GM23338 (cell line): ENCODE measurements at regions not wholly inside any gene's neighbourhood (a gene's known extent, or its start where the extent isn't known, plus 50 kb on each side); places are given as distances from the start of the nearest gene placed in this dataset.

Source experiments
- ATAC-seq: fragments of 200-7000 bp; cut with Tn5 transposase; 3 replicates; pipeline ENCODE4 v1.9.1; 2020
- DNase-seq: peaks from one replicate; pipeline ENCODE4 v3.0.0-alpha.2; 2015; ENCODE audit warnings: low spot score
- H2AFZ ChIP-seq: fragments of 200-600 bp; sonication (generic); 2 replicates; pipeline ENCODE4 v1.8.0; 2016; ENCODE audit warnings: antibody characterized with exemption, mild to moderate bottlenecking, moderate library complexity
- H3F3A ChIP-seq: fragments of 200-600 bp; sonication (generic); replicated peaks from 2 replicates; pipeline ENCODE4 v1.8.0; 2017; ENCODE audit warnings: antibody characterized with exemption, mixed run types, low read depth
- H3K27ac ChIP-seq: fragments of 200-600 bp; sonication (generic); 2 replicates; pipeline ENCODE4 v1.6.1; 2016; ENCODE audit warnings: low read depth
- H3K27me3 ChIP-seq: fragments of 200-600 bp; sonication (generic); 2 replicates; pipeline ENCODE4 v1.8.0; 2016; ENCODE audit warnings: mild to moderate bottlenecking, mixed run types, moderate library complexity; ENCODE audit not compliant: insufficient read depth
- H3K36me3 ChIP-seq: fragments of 200-600 bp; sonication (generic); 2 replicates; pipeline ENCODE4 v1.8.0; 2016; ENCODE audit warnings: mild to moderate bottlenecking; ENCODE audit not compliant: insufficient read depth
- H3K4me1 ChIP-seq: fragments of 200-600 bp; sonication (generic); 2 replicates; pipeline ENCODE4 v1.8.0; 2016; ENCODE audit warnings: mild to moderate bottlenecking, moderate library complexity; ENCODE audit not compliant: insufficient read depth
- H3K4me2 ChIP-seq: fragments of 200-600 bp; sonication (generic); 2 replicates; pipeline ENCODE4 v1.7.1; 2017; ENCODE audit warnings: mixed run types
- H3K4me3 ChIP-seq: fragments of 200-600 bp; sonication (generic); 2 replicates; pipeline ENCODE4 v1.6.1; 2016; ENCODE audit warnings: mixed run types
- H3K79me2 ChIP-seq: fragments of 200-600 bp; sonication (generic); replicated peaks from 2 replicates; pipeline ENCODE4 v1.8.0; 2017; ENCODE audit warnings: mild to moderate bottlenecking; ENCODE audit not compliant: insufficient read depth
- H3K9me2 ChIP-seq: fragments of 200-600 bp; sonication (generic); 2 replicates; pipeline ENCODE4 v1.8.0; 2017; ENCODE audit not compliant: insufficient read depth
- H4K20me1 ChIP-seq: fragments of 200-600 bp; sonication (generic); replicated peaks from 2 replicates; pipeline ENCODE4 v1.8.0; 2017; ENCODE audit warnings: mild to moderate bottlenecking; ENCODE audit not compliant: insufficient read depth
- H3K27ac Mint-ChIP-seq: 2 replicates; pipeline ENCODE4 v1.8.0; 2020; ENCODE audit warnings: inconsistent platforms, mild to moderate bottlenecking, moderate library complexity, mixed read lengths
- H3K27me3 Mint-ChIP-seq: 3 replicates; pipeline ENCODE4 v1.8.0; 2022; ENCODE audit warnings: low read depth, mild to moderate bottlenecking, moderate library complexity, mixed read lengths, inconsistent platforms; ENCODE audit not compliant: insufficient read depth, poor library complexity
- H3K36me3 Mint-ChIP-seq: 3 replicates; pipeline ENCODE4 v1.8.0; 2021; ENCODE audit warnings: low read depth, mild to moderate bottlenecking, inconsistent platforms, moderate library complexity, mixed read lengths
- H3K4me1 Mint-ChIP-seq: 3 replicates; pipeline ENCODE4 v1.8.0; 2020; ENCODE audit warnings: mild to moderate bottlenecking, inconsistent platforms, mixed read lengths
- H3K4me3 Mint-ChIP-seq: 3 replicates; pipeline ENCODE4 v1.8.0; 2021; ENCODE audit warnings: moderate library complexity, mild to moderate bottlenecking, inconsistent platforms, mixed read lengths
- H3K9me3 Mint-ChIP-seq: 3 replicates; pipeline ENCODE4 v1.8.0; 2020; ENCODE audit warnings: moderate library complexity, mild to moderate bottlenecking, inconsistent platforms, mixed read lengths
- CREB1 ChIP-seq: fragments of 250-450 bp; sonication (Bioruptor Pico); IDR thresholded peaks from 2 replicates; pipeline ENCODE4 v1.5.0; 2020; ENCODE audit warnings: low read depth, mild to moderate bottlenecking, moderate library complexity
- CTCF ChIP-seq, 2 experiments: fragments of 200-600 bp in 1 of 2; sonication (generic) in 1 of 2; conservative IDR thresholded peaks; 2 replicates each; pipeline versions ENCODE4 v1.5.1 to v1.6.1; 2016 to 2017; ENCODE audit warnings: antibody characterized with exemption in 2 of 2, low read depth in 2 of 2, mild to moderate bottlenecking in 2 of 2, moderate library complexity in 1 of 2
- EZH2 ChIP-seq: fragments of 200-600 bp; sonication (generic); IDR thresholded peaks from one replicate; pipeline ENCODE4 v1.8.0; 2017; ENCODE audit warnings: antibody characterized with exemption, mild to moderate bottlenecking, low read depth; ENCODE audit not compliant: unreplicated experiment
- EZH2phosphoT487 ChIP-seq: fragments of 200-600 bp; sonication (generic); IDR thresholded peaks from one replicate; pipeline ENCODE4 v1.8.1; 2018; ENCODE audit warnings: antibody characterized with exemption; ENCODE audit not compliant: unreplicated experiment
- JUNB ChIP-seq: IDR thresholded peaks from one replicate; pipeline ENCODE4 v1.6.1; 2016; ENCODE audit warnings: antibody characterized with exemption; ENCODE audit not compliant: unreplicated experiment
- NANOG ChIP-seq: IDR thresholded peaks from 2 replicates; pipeline ENCODE4 v1.6.1; 2016; ENCODE audit warnings: antibody characterized with exemption, borderline replicate concordance
- POLR2AphosphoS5 ChIP-seq: IDR thresholded peaks from 2 replicates; pipeline ENCODE4 v1.6.1; 2016; ENCODE audit warnings: antibody characterized with exemption, low read depth
- STAT1 ChIP-seq: IDR thresholded peaks from one replicate; pipeline ENCODE4 v1.6.1; 2016; ENCODE audit warnings: antibody characterized with exemption; ENCODE audit not compliant: unreplicated experiment
- ZNF114 ChIP-seq: fragments of 250-450 bp; sonication (Bioruptor Pico); IDR thresholded peaks from 2 replicates; pipeline ENCODE4 v1.5.0; 2020; ENCODE audit warnings: mild to moderate bottlenecking, moderate library complexity
- ZNF331 ChIP-seq: fragments of 250-450 bp; sonication (Bioruptor Pico); IDR thresholded peaks from 2 replicates; pipeline ENCODE4 v1.5.0; 2020; ENCODE audit warnings: low read depth, mild to moderate bottlenecking, moderate library complexity
- ZNF462 ChIP-seq: fragments of 250-450 bp; sonication (Bioruptor Pico); IDR thresholded peaks from 2 replicates; pipeline ENCODE4 v1.5.0; 2020; ENCODE audit warnings: mild to moderate bottlenecking, moderate library complexity
- TF ChIP-seq, protein P1 (sequence below): IDR thresholded peaks from one replicate; pipeline ENCODE4 v1.6.1; 2018; ENCODE audit warnings: antibody characterized with exemption; ENCODE audit not compliant: unreplicated experiment
- TF ChIP-seq, protein P2 (sequence below): IDR thresholded peaks from 2 replicates; pipeline ENCODE4 v1.6.1; 2016; ENCODE audit warnings: antibody characterized with exemption

DNA sequence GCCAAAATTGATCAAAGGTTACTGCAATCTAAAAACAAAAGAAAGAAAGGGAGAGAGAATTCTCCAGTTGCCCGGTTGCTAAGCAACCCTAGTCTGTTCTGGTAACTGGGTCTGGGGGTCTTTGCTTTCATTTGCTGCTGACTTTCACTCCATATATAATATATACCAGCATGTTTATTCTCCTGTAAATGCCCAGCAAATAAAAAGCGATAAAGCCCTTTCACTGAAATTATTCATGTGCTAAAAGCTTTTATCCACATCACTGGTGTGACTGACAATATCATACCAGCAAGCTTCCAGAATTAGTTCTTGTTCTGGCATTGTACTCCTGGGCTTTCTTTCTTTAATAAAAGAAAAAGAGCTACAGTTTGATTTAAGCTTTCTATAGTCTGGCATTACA is 75.5 kb upstream of the ST8SIA3 start:
- Histone ChIP-seq H3K27ac (no peak overlapping the region), H3F3A (no peaks in the 10 kb centered on the region), H3K9me2 (0 out of 2 replicates have a peak, but pooled peaks cover 4% of the 10 kb centered on the region), H3K36me3 (no peaks in the 10 kb centered on the region), H4K20me1 (no peaks in the 10 kb centered on the region), H2AFZ (no peak overlapping the region), H3K27me3 (no peaks in the 10 kb centered on the region), H3K4me2 (no peak overlapping the region), H3K4me1 (peaks cover 6% of the 10 kb centered on the region; the same call in 1 of the 2 replicates), H3K4me3 (no peak overlapping the region), H3K79me2 (no peaks in the 10 kb centered on the region)
- no peak for TF ChIP-seq ZNF114 (CRISPR knock-in tag)
- TF ChIP-seq STAT1 = no peak
- TF ChIP-seq ZNF331 (CRISPR knock-in tag) = no peak
- TF ChIP-seq NANOG = no peak
- TF ChIP-seq CTCF (conservative IDR thresholded peaks at IDR 0.05; ENCODE audit: low read depth in 2 of 2) = no peak
- TF ChIP-seq EZH2 = no peak
- TF ChIP-seq, protein P1, sequence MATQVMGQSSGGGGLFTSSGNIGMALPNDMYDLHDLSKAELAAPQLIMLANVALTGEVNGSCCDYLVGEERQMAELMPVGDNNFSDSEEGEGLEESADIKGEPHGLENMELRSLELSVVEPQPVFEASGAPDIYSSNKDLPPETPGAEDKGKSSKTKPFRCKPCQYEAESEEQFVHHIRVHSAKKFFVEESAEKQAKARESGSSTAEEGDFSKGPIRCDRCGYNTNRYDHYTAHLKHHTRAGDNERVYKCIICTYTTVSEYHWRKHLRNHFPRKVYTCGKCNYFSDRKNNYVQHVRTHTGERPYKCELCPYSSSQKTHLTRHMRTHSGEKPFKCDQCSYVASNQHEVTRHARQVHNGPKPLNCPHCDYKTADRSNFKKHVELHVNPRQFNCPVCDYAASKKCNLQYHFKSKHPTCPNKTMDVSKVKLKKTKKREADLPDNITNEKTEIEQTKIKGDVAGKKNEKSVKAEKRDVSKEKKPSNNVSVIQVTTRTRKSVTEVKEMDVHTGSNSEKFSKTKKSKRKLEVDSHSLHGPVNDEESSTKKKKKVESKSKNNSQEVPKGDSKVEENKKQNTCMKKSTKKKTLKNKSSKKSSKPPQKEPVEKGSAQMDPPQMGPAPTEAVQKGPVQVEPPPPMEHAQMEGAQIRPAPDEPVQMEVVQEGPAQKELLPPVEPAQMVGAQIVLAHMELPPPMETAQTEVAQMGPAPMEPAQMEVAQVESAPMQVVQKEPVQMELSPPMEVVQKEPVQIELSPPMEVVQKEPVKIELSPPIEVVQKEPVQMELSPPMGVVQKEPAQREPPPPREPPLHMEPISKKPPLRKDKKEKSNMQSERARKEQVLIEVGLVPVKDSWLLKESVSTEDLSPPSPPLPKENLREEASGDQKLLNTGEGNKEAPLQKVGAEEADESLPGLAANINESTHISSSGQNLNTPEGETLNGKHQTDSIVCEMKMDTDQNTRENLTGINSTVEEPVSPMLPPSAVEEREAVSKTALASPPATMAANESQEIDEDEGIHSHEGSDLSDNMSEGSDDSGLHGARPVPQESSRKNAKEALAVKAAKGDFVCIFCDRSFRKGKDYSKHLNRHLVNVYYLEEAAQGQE = no peak
- no peak for TF ChIP-seq ZNF462 (CRISPR knock-in tag)
- TF ChIP-seq CREB1 = no peak
- TF ChIP-seq, protein P2, sequence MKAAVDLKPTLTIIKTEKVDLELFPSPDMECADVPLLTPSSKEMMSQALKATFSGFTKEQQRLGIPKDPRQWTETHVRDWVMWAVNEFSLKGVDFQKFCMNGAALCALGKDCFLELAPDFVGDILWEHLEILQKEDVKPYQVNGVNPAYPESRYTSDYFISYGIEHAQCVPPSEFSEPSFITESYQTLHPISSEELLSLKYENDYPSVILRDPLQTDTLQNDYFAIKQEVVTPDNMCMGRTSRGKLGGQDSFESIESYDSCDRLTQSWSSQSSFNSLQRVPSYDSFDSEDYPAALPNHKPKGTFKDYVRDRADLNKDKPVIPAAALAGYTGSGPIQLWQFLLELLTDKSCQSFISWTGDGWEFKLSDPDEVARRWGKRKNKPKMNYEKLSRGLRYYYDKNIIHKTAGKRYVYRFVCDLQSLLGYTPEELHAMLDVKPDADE = no peak
- TF ChIP-seq JUNB = no peak
- TF ChIP-seq EZH2phosphoT487 = no peak
- TF ChIP-seq POLR2AphosphoS5 = no peak
- ATAC-seq (no peak), DNase-seq (peak; percentile 9)
- H3K36me3 Mint-ChIP-seq = no peaks in the 10 kb centered on the region
- peaks cover 10% of the 10 kb centered on the region; the same call in 2 of the 3 replicates for H3K4me1 Mint-ChIP-seq
- H3K4me3 Mint-ChIP-seq = no peak overlapping the region
- no peaks in the 10 kb centered on the region for H3K9me3 Mint-ChIP-seq
- H3K27ac Mint-ChIP-seq = no peak overlapping the region
- H3K27me3 Mint-ChIP-seq = peaks cover 5% of the 10 kb centered on the region
